ENCODE measurements at regions not wholly inside any gene's neighbourhood (a gene's known extent, or its start where the extent isn't known, plus 50 kb on each side); places are given as distances from the start of the nearest gene placed in this dataset.

DNA sequence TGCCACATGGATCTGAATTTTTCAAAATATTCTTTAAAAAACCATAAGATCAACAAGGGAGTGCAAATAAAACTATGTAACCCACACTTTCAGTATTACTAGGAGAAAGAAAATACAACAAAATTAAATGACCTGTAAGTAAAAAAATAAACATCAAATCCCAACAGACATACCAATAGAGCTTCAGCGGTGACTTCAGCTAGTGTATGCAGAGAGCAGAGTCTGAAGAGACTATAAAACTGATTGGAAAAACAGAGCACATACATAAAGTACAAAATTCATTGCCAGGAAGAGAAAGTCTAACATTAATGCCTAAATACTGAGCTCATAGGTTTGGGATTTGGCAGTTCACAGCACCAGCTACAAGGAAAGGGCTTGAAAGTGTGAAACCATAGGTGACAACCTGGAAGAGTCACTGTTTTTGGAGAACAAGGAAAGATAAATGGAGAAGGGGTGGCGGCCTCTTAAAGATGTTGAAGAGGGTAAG lies 291.1 kb downstream of the LMO7 start:
- DNase-seq (ENCODE audit: low read depth in 2 of 2), result no peak
- TF ChIP-seq, protein P1, sequence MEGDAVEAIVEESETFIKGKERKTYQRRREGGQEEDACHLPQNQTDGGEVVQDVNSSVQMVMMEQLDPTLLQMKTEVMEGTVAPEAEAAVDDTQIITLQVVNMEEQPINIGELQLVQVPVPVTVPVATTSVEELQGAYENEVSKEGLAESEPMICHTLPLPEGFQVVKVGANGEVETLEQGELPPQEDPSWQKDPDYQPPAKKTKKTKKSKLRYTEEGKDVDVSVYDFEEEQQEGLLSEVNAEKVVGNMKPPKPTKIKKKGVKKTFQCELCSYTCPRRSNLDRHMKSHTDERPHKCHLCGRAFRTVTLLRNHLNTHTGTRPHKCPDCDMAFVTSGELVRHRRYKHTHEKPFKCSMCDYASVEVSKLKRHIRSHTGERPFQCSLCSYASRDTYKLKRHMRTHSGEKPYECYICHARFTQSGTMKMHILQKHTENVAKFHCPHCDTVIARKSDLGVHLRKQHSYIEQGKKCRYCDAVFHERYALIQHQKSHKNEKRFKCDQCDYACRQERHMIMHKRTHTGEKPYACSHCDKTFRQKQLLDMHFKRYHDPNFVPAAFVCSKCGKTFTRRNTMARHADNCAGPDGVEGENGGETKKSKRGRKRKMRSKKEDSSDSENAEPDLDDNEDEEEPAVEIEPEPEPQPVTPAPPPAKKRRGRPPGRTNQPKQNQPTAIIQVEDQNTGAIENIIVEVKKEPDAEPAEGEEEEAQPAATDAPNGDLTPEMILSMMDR (conservative IDR thresholded peaks at IDR 0.05 in 1 of 2, IDR thresholded peaks at IDR 0.05 in 1 of 2; ENCODE audit: low read depth in 1 of 2, low read length in 2 of 2), result no peak
- no peak for TF ChIP-seq EZH2 (IDR thresholded peaks at IDR 0.05; ENCODE audit: low read length, missing control alignments)

DNA sequence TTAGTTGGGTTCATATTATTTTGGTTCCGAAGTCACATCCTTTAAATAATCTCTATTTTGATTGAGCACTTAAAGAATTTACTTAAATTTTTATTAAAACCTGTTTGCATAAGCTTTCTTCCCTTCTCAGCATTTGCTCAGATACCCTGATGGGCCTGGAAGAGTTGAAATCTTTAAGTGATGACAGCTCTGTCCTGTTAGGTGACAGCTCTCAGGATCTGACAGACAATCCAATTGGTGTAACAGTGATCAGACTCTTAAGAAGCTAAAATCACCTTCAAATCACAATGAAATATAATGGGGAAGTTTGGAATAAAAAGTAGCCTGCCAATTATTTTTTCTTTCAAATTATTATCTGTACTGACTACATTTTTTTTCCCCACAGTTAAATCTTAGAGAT lies 284.4 kb downstream of the LMO7 start:
- DNase-seq (ENCODE audit: low read depth in 2 of 2), result no peak
- H3K79me2 ChIP-seq (ENCODE audit: control insufficient read depth, insufficient read depth, low read length), result no peaks in the 10 kb centered on the region
- H3K36me3 ChIP-seq (ENCODE audit: control insufficient read depth, insufficient read depth, low read length), result no peaks in the 10 kb centered on the region
- no peak overlapping the region for H3K4me3 ChIP-seq (replicated peaks in 1 of 4; ENCODE audit: control extremely low read depth in 1 of 4, insufficient read depth in 1 of 4, low read depth in 3 of 4, low read length in 4 of 4)
- no peaks in the 10 kb centered on the region for H3K27me3 ChIP-seq (ENCODE audit: control insufficient read depth, insufficient read depth, low read length)
- H3K9ac ChIP-seq (ENCODE audit: insufficient read depth, low read length), result no peak overlapping the region
- H2AFZ ChIP-seq (ENCODE audit: low read length), result no peak overlapping the region
- H3K27ac ChIP-seq (ENCODE audit: insufficient read depth, low read length), result no peak overlapping the region
- no peaks in the 10 kb centered on the region for H3K9me3 ChIP-seq (ENCODE audit: control insufficient read depth, insufficient read depth, low read depth, low read length)
- H3K4me1 ChIP-seq (ENCODE audit: control insufficient read depth, extremely low read depth, insufficient read depth, low read length), result no peaks in the 10 kb centered on the region
- no peaks in the 10 kb centered on the region for H4K20me1 ChIP-seq (ENCODE audit: control insufficient read depth, extremely low read depth, insufficient read depth, low read length)
- TF ChIP-seq, protein P1 (conservative IDR thresholded peaks at IDR 0.05 in 1 of 2, IDR thresholded peaks at IDR 0.05 in 1 of 2; ENCODE audit: low read depth in 1 of 2, low read length in 2 of 2), result no peak
- H3K4me2 ChIP-seq (ENCODE audit: extremely low read depth, insufficient read depth, low read length), result no peak overlapping the region

More for the DNA sequence above, 291.1 kb downstream of the LMO7 start:
- Histone ChIP-seq H3K27me3 (ENCODE audit: control insufficient read depth, insufficient read depth, low read length) (no peaks in the 10 kb centered on the region), H2AFZ (ENCODE audit: low read length) (no peak overlapping the region), H3K79me2 (ENCODE audit: control insufficient read depth, insufficient read depth, low read length) (no peaks in the 10 kb centered on the region), H3K4me2 (ENCODE audit: extremely low read depth, insufficient read depth, low read length) (no peak overlapping the region), H3K9ac (ENCODE audit: insufficient read depth, low read length) (no peak overlapping the region), H3K9me3 (ENCODE audit: control insufficient read depth, insufficient read depth, low read depth, low read length) (no peaks in the 10 kb centered on the region), H3K4me1 (ENCODE audit: control insufficient read depth, extremely low read depth, insufficient read depth, low read length) (no peaks in the 10 kb centered on the region), H4K20me1 (ENCODE audit: control insufficient read depth, extremely low read depth, insufficient read depth, low read length) (no peaks in the 10 kb centered on the region), H3K27ac (ENCODE audit: insufficient read depth, low read length) (no peak overlapping the region), H3K4me3 (replicated peaks in 1 of 4; ENCODE audit: control extremely low read depth in 1 of 4, insufficient read depth in 1 of 4, low read depth in 3 of 4, low read length in 4 of 4) (no peak overlapping the region), H3K36me3 (ENCODE audit: control insufficient read depth, insufficient read depth, low read length) (no peaks in the 10 kb centered on the region)

DNA sequence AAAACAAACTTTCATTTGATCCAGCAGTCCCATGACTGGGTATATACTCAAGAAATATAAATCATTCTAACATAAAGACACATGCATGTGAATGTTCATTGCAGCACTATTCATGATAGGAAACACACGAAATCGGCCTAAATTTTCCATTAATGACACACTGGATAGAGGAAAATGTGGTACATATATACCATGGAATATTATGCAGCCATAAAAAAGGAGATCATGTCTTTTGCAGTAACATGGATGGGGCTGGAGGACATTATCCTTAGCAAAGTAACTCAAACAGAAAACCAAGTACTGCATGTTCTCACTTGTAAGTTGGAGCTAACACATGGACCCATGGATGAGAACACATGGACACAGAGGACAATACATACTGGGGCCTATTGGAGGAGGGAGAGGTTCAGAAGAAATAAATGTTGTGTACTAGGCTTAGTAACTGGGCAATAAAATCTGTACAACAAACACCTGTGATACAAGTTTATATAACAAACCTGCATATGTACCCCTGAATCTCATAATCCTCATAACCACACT lies 283.6 kb downstream of the LMO7 start:
- Histone ChIP-seq H3K27ac (ENCODE audit: insufficient read depth, low read length) (no peak overlapping the region), H3K4me2 (ENCODE audit: extremely low read depth, insufficient read depth, low read length) (no peak overlapping the region), H3K9me3 (ENCODE audit: control insufficient read depth, insufficient read depth, low read depth, low read length) (no peaks in the 10 kb centered on the region), H3K36me3 (ENCODE audit: control insufficient read depth, insufficient read depth, low read length) (no peaks in the 10 kb centered on the region), H3K79me2 (ENCODE audit: control insufficient read depth, insufficient read depth, low read length) (no peaks in the 10 kb centered on the region), H3K4me3 (replicated peaks in 1 of 4; ENCODE audit: control extremely low read depth in 1 of 4, insufficient read depth in 1 of 4, low read depth in 3 of 4, low read length in 4 of 4) (no peak overlapping the region), H2AFZ (ENCODE audit: low read length) (no peak overlapping the region), H4K20me1 (ENCODE audit: control insufficient read depth, extremely low read depth, insufficient read depth, low read length) (no peaks in the 10 kb centered on the region), H3K27me3 (ENCODE audit: control insufficient read depth, insufficient read depth, low read length) (no peaks in the 10 kb centered on the region), H3K9ac (ENCODE audit: insufficient read depth, low read length) (no peak overlapping the region), H3K4me1 (ENCODE audit: control insufficient read depth, extremely low read depth, insufficient read depth, low read length) (no peaks in the 10 kb centered on the region)
- DNase-seq (ENCODE audit: low read depth in 2 of 2), result no peak
- no peak for TF ChIP-seq EZH2 (IDR thresholded peaks at IDR 0.05; ENCODE audit: low read length, missing control alignments)
- TF ChIP-seq, protein P1 (conservative IDR thresholded peaks at IDR 0.05 in 1 of 2, IDR thresholded peaks at IDR 0.05 in 1 of 2; ENCODE audit: low read depth in 1 of 2, low read length in 2 of 2), result no peak

Measured in fibroblast of lung (primary cell).